ENCODE measurements at regions not wholly inside any gene's neighbourhood (a gene's known extent, or its start where the extent isn't known, plus 50 kb on each side); places are given as distances from the start of the nearest gene placed in this dataset.

DNA sequence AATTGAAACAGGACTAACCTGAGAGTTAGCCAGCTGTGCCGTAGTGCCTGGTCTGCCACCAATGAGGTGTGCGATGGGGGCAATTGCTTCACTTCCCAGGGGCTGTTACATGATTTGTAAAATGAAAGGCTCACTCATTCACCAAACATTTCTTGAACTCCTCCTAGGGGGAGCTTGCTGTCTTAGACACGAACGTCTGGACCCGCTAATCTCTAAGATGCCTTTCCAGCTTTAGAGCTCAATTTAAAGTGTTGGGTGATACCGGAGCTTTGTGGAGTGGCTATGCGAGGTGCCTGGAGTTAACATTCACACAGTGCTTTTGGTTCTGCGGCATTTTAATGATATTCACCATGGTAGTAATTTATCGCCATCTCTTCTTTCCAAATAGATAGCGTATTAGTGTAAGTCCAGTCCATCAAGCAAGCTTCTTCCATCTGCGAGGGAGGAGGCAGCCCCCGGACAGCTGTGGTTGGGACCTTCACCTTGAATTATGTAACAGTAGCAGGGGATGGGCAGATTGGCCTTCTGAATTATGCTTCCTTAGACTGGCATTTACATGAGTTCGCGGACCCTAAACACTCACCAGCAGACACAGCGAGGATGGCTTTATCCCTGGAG, 179.9 kb downstream of the ADSS2 start:
- no peak for DNase-seq (ENCODE audit: low read depth in 1 of 2, low spot score in 1 of 2)
- Histone ChIP-seq H3K4me1 (ENCODE audit: low read depth) (no peaks in the 10 kb centered on the region), H3K36me3 (no peaks in the 10 kb centered on the region), H3K27ac (no peak overlapping the region), H3K27me3 (no peaks in the 10 kb centered on the region), H3K9me3 (ENCODE audit: low read depth) (no peaks in the 10 kb centered on the region), H3K4me3 (no peak overlapping the region)
- no peak for TF ChIP-seq CTCF (IDR thresholded peaks at IDR 0.05; ENCODE audit: low read depth, low read length)

DNA sequence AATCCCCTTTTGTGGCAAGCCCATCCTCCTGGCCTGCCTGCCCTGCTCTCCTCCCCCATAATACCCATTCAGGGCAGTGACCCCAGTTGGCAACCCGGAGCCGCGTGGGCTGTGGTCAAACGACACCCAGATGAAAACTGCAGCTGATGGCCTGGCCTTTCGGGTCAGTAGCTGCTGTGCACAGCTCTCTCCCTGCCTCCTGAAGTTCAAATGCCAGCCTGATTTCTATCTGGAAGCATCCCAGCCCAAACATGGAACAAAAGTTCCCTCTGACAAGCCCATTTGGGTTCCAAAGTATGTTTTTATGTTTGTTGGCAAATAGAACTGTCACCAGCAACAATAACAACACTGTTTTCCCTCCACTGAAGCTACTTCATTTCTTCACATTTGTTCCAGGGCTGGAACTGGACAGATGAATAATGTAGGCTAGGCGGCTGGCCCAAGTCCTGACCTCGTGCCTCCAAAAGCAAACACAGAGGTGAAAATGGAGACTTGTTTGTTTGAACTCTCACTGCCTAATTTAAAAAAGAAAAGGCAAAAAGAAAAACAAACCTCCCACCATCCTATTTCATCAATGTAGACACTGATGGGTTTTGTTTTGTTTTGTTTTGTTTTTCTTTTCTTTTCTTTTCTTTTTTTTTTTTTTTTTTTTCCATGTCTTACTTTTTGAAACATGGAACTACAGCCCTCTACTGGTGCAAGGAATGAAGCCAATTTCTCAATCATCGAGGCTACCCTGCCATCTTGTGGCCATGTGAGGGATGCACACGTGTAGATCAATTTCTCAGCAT, 179.0 kb downstream of the ADSS2 start:
- Histone ChIP-seq H3K36me3 (no peaks in the 10 kb centered on the region), H3K27me3 (no peaks in the 10 kb centered on the region), H3K4me3 (no peak overlapping the region), H3K4me1 (ENCODE audit: low read depth) (no peaks in the 10 kb centered on the region), H3K27ac (no peak overlapping the region), H3K9me3 (ENCODE audit: low read depth) (no peaks in the 10 kb centered on the region)
- peak; percentile 96 for TF ChIP-seq CTCF (IDR thresholded peaks at IDR 0.05; ENCODE audit: low read depth, low read length)
- peak; percentile 79 to 95 for DNase-seq (ENCODE audit: low read depth in 1 of 2, low spot score in 1 of 2)

GRCh38 chr1:244273262-244273844, 178.4 kb downstream of the ADSS2 start:
- DNase-seq (ENCODE audit: low read depth in 1 of 2, low spot score in 1 of 2) = no peak
- Histone ChIP-seq H3K9me3 (ENCODE audit: low read depth) (no peaks in the 10 kb centered on the region), H3K27ac (no peak overlapping the region), H3K27me3 (no peaks in the 10 kb centered on the region), H3K4me3 (no peak overlapping the region), H3K4me1 (ENCODE audit: low read depth) (no peaks in the 10 kb centered on the region), H3K36me3 (no peaks in the 10 kb centered on the region)
- no peak for TF ChIP-seq CTCF (IDR thresholded peaks at IDR 0.05; ENCODE audit: low read depth, low read length)

GRCh38 chr1:244273845-244274619, 177.7 kb downstream of the ADSS2 start:
- H3K36me3 ChIP-seq = no peaks in the 10 kb centered on the region
- H3K4me3 ChIP-seq = no peak overlapping the region
- H3K9me3 ChIP-seq (ENCODE audit: low read depth) = no peaks in the 10 kb centered on the region
- no peaks in the 10 kb centered on the region for H3K27me3 ChIP-seq
- H3K27ac ChIP-seq = no peak overlapping the region
- H3K4me1 ChIP-seq (ENCODE audit: low read depth) = no peaks in the 10 kb centered on the region
- DNase-seq (ENCODE audit: low read depth in 1 of 2, low spot score in 1 of 2) = peak in 1 of 2 donors; percentile 99
- no peak for TF ChIP-seq CTCF (IDR thresholded peaks at IDR 0.05; ENCODE audit: low read depth, low read length)

- H3K4me1 ChIP-seq (ENCODE audit: low read depth) = no peaks in the 10 kb centered on the region
- DNase-seq (ENCODE audit: low read depth in 1 of 2, low spot score in 1 of 2) = peak in 1 of 2 donors; percentile 9
- TF ChIP-seq CTCF (IDR thresholded peaks at IDR 0.05; ENCODE audit: low read depth, low read length) = no peak
- no peak overlapping the region for H3K27ac ChIP-seq
- no peaks in the 10 kb centered on the region for H3K27me3 ChIP-seq
- H3K36me3 ChIP-seq = no peaks in the 10 kb centered on the region
- H3K9me3 ChIP-seq (ENCODE audit: low read depth) = no peaks in the 10 kb centered on the region
- H3K4me3 ChIP-seq = no peak overlapping the region
These were observed 175.1 kb downstream of the ADSS2 start for GRCh38 chr1:244276646-244277045.
